Transverse colon (tissue), 4 donors: ENCODE measurements at regions not wholly inside any gene's neighbourhood (a gene's known extent, or its start where the extent isn't known, plus 50 kb on each side); places are given as distances from the start of the nearest gene placed in this dataset.
"Not testable (repeated sequence)": the region's sequence is repeated elsewhere in the genome, so short reads cannot be mapped to it uniquely, and the experiment has no call there.

Experiments
- DNase-seq: peaks from one replicate; pipeline ENCODE4 v3.0.0-alpha.2; 2019
- H3K27ac ChIP-seq, 4 donors: fragments of 200-600 bp; sonication (generic); 2 replicates each; pipeline ENCODE4 v1.5.1; 2016 to 2018; ENCODE audit warnings: inconsistent platforms in 4 of 4
- H3K27me3 ChIP-seq: fragments of 200-600 bp; sonication (generic); 2 replicates; pipeline ENCODE4 v1.5.1; 2017; ENCODE audit warnings: inconsistent platforms
- H3K36me3 ChIP-seq, 4 donors: fragments of 200-600 bp; sonication (generic); 2 replicates each; pipeline ENCODE4 v1.5.1; 2017 to 2019; ENCODE audit warnings: inconsistent platforms in 4 of 4
- H3K4me1 ChIP-seq, 4 donors: fragments of 200-600 bp; sonication (generic); 2 replicates each; pipeline ENCODE4 v1.5.1; 2017 to 2020; ENCODE audit warnings: inconsistent platforms in 4 of 4
- H3K4me3 ChIP-seq, 4 donors: fragments of 200-600 bp; sonication (generic); 1 replicate in 1 of 4; 2 replicates in 3 of 4; pipeline versions ENCODE4 v1.5.1 to v1.6.1; 2017 to 2019; ENCODE audit warnings: inconsistent platforms in 4 of 4
- H3K9me3 ChIP-seq, 2 donors: fragments of 200-600 bp; sonication (generic); 2 replicates each; pipeline ENCODE4 v1.5.1; 2017 to 2019; ENCODE audit warnings: inconsistent platforms in 2 of 2
- EP300 ChIP-seq: sonication (generic); formaldehyde crosslinking; IDR thresholded peaks from one replicate; pipeline ENCODE4 v1.6.1; 2017; ENCODE audit warnings: antibody characterized with exemption, low read depth
- POLR2A ChIP-seq: fragments of 450-650 bp; IDR thresholded peaks from one replicate; pipeline ENCODE4 v1.6.1; 2016; ENCODE audit warnings: antibody characterized with exemption, mild to moderate bottlenecking, moderate library complexity
- POLR2AphosphoS5 ChIP-seq, 3 donors: sonication (generic); formaldehyde crosslinking; IDR thresholded peaks; one replicate each; pipeline ENCODE4 v1.6.1; 2016; ENCODE audit warnings: antibody characterized with exemption in 3 of 3
- WGBS, 2 donors: methylation state at CpG; one replicate each; pipeline ENCODE4 v1.1.5; 2018; ENCODE audit warnings: low coverage in 1 of 2; 5-methylcytosine and 5-hydroxymethylcytosine counted together
- in situ Hi-C, 4 donors: fragments of 200-750 bp; cut with MboI; loops; one replicate each; pipeline versions ENCODE4 v1.15.0 to v1.15.1; 2017; ENCODE audit warnings: low sequenced_read_pairs in 3 of 4, low pct_ligation_motif_present in 1 of 4, low pct_unique_long_range_greater_than_20kb in 1 of 4
- intact Hi-C: fragments of 100-400 bp; cut with DNase I; formaldehyde crosslinking; loops from one replicate; pipeline ENCODE4 v1.15.1; 2023; ENCODE audit warnings: low total_unique reads
- TF ChIP-seq, protein P1 (sequence below), 5 experiments: fragments of 200-600 bp in 3 of 5; fragments of 450-650 bp in 2 of 5; sonication (generic) in 3 of 5; IDR thresholded peaks; 1 replicate in 2 of 5; 2 replicates in 3 of 5; pipeline ENCODE4 v1.5.1; 2016 to 2017; ENCODE audit warnings: antibody characterized with exemption in 5 of 5, inconsistent platforms in 3 of 5, mild to moderate bottlenecking in 2 of 5, moderate library complexity in 1 of 5

DNA sequence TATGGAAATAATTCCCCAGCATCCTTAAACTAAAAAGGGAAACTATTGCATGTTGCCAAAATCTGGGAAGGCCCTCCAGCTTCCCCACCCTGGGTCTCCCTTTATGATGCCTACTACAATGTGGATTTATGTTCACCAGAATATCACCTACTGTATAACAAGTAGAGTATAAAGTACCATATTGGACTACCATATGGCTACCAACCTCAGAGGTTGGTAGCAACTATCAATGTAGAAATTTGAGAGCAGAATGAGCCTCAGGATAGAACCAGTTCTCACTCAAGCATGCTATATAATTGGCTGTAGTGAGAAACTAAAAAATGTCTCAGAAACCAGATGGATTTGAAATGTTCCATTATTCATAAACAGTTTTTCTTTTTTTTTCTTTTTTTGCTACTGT lies 918.4 kb downstream of the MCTP2 start:
- intact Hi-C loops: no loop called here
- no peak overlapping the region for H3K4me3 ChIP-seq
- H3K4me1 ChIP-seq: no peaks in the 10 kb centered on the region
- no peak for DNase-seq
- TF ChIP-seq EP300 (no peak), POLR2AphosphoS5 (IDR thresholded peaks at IDR 0.05) (no peak), POLR2A (no peak)
- TF ChIP-seq, protein P1, sequence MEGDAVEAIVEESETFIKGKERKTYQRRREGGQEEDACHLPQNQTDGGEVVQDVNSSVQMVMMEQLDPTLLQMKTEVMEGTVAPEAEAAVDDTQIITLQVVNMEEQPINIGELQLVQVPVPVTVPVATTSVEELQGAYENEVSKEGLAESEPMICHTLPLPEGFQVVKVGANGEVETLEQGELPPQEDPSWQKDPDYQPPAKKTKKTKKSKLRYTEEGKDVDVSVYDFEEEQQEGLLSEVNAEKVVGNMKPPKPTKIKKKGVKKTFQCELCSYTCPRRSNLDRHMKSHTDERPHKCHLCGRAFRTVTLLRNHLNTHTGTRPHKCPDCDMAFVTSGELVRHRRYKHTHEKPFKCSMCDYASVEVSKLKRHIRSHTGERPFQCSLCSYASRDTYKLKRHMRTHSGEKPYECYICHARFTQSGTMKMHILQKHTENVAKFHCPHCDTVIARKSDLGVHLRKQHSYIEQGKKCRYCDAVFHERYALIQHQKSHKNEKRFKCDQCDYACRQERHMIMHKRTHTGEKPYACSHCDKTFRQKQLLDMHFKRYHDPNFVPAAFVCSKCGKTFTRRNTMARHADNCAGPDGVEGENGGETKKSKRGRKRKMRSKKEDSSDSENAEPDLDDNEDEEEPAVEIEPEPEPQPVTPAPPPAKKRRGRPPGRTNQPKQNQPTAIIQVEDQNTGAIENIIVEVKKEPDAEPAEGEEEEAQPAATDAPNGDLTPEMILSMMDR (IDR thresholded peaks at IDR 0.05): no peak
- H3K36me3 ChIP-seq: no peaks in the 10 kb centered on the region
- in situ Hi-C loops: no loop called here
- no peaks in the 10 kb centered on the region for H3K27me3 ChIP-seq
- H3K27ac ChIP-seq: no peak overlapping the region
- H3K9me3 ChIP-seq: no peaks in the 10 kb centered on the region

DNA sequence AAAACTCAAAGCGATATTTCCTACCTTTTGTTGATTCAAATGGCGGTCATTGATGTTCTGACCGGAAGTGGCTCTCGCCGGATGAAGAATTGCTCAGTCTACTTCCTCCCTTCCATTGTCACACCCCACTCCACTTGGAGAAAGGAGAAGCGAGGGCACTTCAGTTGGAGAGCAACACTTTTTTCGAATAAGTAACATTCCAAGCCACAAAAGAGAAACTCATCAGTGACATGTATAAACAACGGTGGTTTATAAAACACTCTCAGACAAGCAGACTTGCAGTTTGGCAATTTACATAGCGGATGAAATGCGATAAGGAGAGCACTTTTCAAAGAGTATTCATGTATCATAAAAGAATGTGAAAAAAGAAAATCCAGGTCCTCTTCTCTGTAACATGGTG lies 919.1 kb downstream of the MCTP2 start:
- H3K9me3 ChIP-seq: no peaks in the 10 kb centered on the region
- WGBS, 2 donors: 76 to 78% methylated on average over 10 of the region's 10 CpGs
- TF ChIP-seq POLR2AphosphoS5 (IDR thresholded peaks at IDR 0.05) (no peak), EP300 (no peak), POLR2A (no peak)
- TF ChIP-seq, protein P1 (IDR thresholded peaks at IDR 0.05): no peak
- in situ Hi-C loops (no loop called here), intact Hi-C loops (no loop called here)
- H3K4me3 ChIP-seq: no peak overlapping the region
- no peak for DNase-seq
- no peaks in the 10 kb centered on the region for H3K27me3 ChIP-seq
- no peak overlapping the region for H3K27ac ChIP-seq
- H3K4me1 ChIP-seq: no peaks in the 10 kb centered on the region
- no peaks in the 10 kb centered on the region for H3K36me3 ChIP-seq

DNA sequence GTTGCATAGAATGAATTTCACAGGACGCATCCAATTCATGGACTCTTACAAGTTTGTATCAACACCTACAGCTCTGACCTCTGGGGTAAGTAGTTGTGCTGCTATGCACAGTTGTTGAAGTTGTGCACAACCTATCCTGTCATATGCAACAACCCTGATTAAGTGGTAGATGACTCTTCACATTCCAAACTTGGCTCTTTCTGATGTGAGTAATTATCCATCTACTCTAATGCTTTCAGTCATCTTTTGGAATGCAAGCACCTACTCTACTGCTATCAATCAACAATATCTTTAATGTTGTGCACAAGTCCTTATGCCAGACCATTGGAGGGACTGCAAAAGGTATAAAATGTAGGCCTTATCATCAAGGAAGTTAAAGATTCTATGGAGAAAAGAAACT lies 921.4 kb downstream of the MCTP2 start:
- no peak for DNase-seq
- no peaks in the 10 kb centered on the region for H3K9me3 ChIP-seq
- no peaks in the 10 kb centered on the region for H3K36me3 ChIP-seq
- TF ChIP-seq POLR2AphosphoS5 (IDR thresholded peaks at IDR 0.05) (no peak), POLR2A (no peak), EP300 (no peak)
- TF ChIP-seq, protein P1 (IDR thresholded peaks at IDR 0.05): no peak
- H3K4me1 ChIP-seq: no peaks in the 10 kb centered on the region
- no peak overlapping the region for H3K27ac ChIP-seq
- in situ Hi-C loops (no loop called here), intact Hi-C loops (no loop called here)
- no peaks in the 10 kb centered on the region for H3K27me3 ChIP-seq
- WGBS, 2 donors: 83 to 90% methylated on average over 1 of the region's 1 CpG
- H3K4me3 ChIP-seq: no peak overlapping the region

DNA sequence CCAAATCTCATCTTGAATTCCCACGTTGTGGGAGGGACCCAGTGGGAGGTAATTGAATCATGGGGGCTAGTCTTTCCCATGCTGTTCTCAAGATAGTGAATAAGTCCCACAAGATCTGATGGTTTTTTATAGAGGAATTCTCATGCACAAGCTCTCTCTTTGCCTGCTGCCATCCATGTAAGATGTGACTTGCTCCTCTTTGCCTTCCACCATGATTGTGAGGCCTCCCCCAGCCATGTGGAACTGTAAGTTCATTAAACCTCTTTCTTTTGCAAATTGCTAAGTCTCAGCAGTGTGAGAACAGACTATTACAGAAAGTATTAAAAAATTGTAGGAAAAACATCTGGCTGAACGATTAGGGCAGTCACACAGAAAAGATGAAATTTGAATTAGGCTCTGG lies 921.8 kb downstream of the MCTP2 start:
- H3K9me3 ChIP-seq, DNase-seq, H3K27me3 ChIP-seq, H3K4me1 ChIP-seq, H3K36me3 ChIP-seq, H3K27ac ChIP-seq, H3K4me3 ChIP-seq, in situ Hi-C loops, intact Hi-C loops: not testable (repeated sequence)
- WGBS, 2 donors: 55 to 60% methylated on average over 2 of the region's 2 CpGs

DNA sequence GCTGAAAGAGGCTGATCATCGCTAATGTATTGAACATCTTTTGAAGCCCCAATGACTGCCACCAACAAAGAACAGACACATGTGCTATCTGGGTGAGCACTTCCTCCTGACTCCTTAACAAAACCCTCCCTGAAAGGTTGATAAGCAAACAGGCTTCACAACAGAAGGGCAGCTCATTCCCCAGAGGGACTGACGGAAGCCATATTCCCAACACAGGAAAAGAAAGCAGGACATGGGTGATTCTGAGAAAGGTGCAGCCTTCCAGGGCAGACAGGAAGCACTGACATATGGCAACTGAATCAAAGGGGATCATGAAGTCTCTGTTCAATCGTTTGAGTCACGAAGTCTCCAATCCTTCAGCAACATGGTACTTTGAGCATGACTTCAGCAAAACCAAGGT lies 929.0 kb downstream of the MCTP2 start:
- DNase-seq: no peak
- Histone ChIP-seq H3K27ac (no peak overlapping the region), H3K36me3 (no peaks in the 10 kb centered on the region), H3K4me3 (no peak overlapping the region), H3K4me1 (no peaks in the 10 kb centered on the region), H3K9me3 (no peaks in the 10 kb centered on the region), H3K27me3 (no peaks in the 10 kb centered on the region)
- in situ Hi-C loops: no loop called here
- intact Hi-C loops: no loop called here
- WGBS, 2 donors: 83 to 90% methylated on average over 3 to 4 of the region's 4 CpGs
- TF ChIP-seq, protein P1 (IDR thresholded peaks at IDR 0.05): no peak
- TF ChIP-seq POLR2AphosphoS5 (IDR thresholded peaks at IDR 0.05): no peak
- no peak for TF ChIP-seq EP300
- no peak for TF ChIP-seq POLR2A
